Brain microvascular endothelial cell (primary cell): ENCODE measurements at regions not wholly inside any gene's neighbourhood (a gene's known extent, or its start where the extent isn't known, plus 50 kb on each side); places are given as distances from the start of the nearest gene placed in this dataset.
"Not testable (repeated sequence)": the region's sequence is repeated elsewhere in the genome, so short reads cannot be mapped to it uniquely, and the experiment has no call there.

Experiments
- DNase-seq: peaks from one replicate; pipeline ENCODE4 v3.0.0-alpha.2; 2020
- H3K27ac ChIP-seq: fragments of 250-450 bp; sonication (Bioruptor Pico); 2 replicates; pipeline ENCODE4 v1.5.1; 2020; ENCODE audit warnings: mild to moderate bottlenecking, moderate library complexity
- H3K27me3 ChIP-seq: fragments of 250-450 bp; sonication (Bioruptor Pico); replicated peaks from 2 replicates; pipeline ENCODE4 v1.5.1; 2020; ENCODE audit warnings: mild to moderate bottlenecking
- H3K36me3 ChIP-seq: fragments of 250-450 bp; sonication (Bioruptor Pico); replicated peaks from 2 replicates; pipeline ENCODE4 v1.5.1; 2020; ENCODE audit warnings: mild to moderate bottlenecking
- H3K4me3 ChIP-seq: 2 replicates; pipeline ENCODE4 v1.5.1; 2011; ENCODE audit warnings: low read depth, mild to moderate bottlenecking, control low read depth, low read length, moderate library complexity
- in situ Hi-C: cut with HindIII; loops from 2 replicates; pipeline ENCODE4 v1.10.0; 2017; ENCODE audit warnings: low sequenced_read_pairs, low pct_ligation_motif_present
- TF ChIP-seq, protein P1 (sequence below): IDR thresholded peaks from 2 replicates; pipeline ENCODE4 v1.5.1; 2011; ENCODE audit warnings: low read depth, mild to moderate bottlenecking, moderate library complexity, low read length, control low read depth, inconsistent platforms; ENCODE audit errors: missing control alignments

- Histone ChIP-seq H3K27me3 (no peaks in the 10 kb centered on the region), H3K27ac (no peak overlapping the region), H3K4me3 (no peak overlapping the region), H3K36me3 (no peaks in the 10 kb centered on the region)
- TF ChIP-seq, protein P1, sequence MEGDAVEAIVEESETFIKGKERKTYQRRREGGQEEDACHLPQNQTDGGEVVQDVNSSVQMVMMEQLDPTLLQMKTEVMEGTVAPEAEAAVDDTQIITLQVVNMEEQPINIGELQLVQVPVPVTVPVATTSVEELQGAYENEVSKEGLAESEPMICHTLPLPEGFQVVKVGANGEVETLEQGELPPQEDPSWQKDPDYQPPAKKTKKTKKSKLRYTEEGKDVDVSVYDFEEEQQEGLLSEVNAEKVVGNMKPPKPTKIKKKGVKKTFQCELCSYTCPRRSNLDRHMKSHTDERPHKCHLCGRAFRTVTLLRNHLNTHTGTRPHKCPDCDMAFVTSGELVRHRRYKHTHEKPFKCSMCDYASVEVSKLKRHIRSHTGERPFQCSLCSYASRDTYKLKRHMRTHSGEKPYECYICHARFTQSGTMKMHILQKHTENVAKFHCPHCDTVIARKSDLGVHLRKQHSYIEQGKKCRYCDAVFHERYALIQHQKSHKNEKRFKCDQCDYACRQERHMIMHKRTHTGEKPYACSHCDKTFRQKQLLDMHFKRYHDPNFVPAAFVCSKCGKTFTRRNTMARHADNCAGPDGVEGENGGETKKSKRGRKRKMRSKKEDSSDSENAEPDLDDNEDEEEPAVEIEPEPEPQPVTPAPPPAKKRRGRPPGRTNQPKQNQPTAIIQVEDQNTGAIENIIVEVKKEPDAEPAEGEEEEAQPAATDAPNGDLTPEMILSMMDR: no peak
- DNase-seq: no peak
- in situ Hi-C loops: no loop called here
Observed at GRCh38 chr6:79808921-79809320, 138.4 kb downstream of the ELOVL4 start.

DNA sequence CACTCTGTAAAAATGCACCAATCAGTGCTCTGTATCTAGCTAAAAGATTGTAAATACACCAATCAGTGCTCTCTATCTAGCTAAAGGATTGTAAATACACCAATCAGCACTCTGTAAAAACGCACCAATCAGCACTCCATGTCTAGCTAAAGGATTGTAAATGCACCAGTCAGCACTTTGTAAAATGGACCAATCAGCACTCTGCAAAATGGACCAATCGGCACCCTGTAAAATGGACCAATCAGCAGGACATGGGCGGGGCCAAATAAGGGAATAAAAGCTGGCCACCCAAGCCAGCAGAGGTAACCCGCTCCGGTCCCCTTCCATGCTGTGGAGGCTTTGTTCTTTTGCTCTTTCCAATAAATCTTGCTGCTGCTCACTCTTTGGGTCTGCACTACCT lies 140.7 kb downstream of the ELOVL4 start:
- H3K27me3 ChIP-seq, DNase-seq, in situ Hi-C loops, H3K36me3 ChIP-seq, H3K4me3 ChIP-seq, H3K27ac ChIP-seq: not testable (repeated sequence)

DNA sequence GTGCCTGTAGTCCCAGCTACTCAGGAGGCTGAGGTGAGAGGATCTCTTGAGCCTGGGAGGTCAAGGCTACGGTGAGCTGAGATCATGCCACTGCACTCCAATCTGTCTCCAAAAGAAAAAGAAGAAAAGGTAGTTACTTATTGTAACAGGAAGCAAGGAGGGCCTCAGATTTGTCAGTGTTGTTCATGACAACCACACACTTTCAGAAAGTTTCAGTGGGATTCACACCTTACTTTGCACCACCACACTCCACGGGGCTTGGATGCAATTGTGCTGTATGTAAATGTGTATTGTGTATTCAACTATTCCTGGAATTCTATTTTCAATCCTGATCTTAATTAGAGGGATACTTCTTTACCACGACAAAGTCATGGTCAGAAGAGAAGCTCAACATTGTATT lies 142.6 kb downstream of the ELOVL4 start:
- Histone ChIP-seq H3K27ac (no peak overlapping the region), H3K4me3 (no peak overlapping the region), H3K36me3 (no peaks in the 10 kb centered on the region), H3K27me3 (no peaks in the 10 kb centered on the region)
- TF ChIP-seq, protein P1: no peak
- DNase-seq: no peak
- in situ Hi-C loops: no loop called here

DNA sequence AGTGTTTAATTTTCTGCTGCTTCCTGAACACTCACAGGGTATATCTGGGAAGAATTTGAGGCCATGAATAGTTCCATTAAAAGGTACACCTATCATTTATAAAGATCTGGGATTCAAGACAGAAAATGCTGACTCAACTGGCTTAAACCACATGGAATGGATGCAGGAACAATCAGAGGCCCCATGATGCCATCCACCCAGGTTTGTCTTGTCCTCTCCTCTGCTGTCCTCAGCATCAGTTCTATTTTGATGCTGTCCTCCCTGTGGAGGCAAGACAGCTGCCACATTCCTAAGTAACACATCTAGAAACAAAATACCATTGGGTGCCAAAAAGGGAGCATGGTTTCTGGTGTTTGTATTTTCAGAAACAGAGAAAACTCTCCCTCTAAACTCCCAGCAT lies 143.4 kb downstream of the ELOVL4 start:
- no peak overlapping the region for H3K4me3 ChIP-seq
- in situ Hi-C loops: no loop called here
- H3K27ac ChIP-seq: no peak overlapping the region
- H3K27me3 ChIP-seq: no peaks in the 10 kb centered on the region
- no peak for DNase-seq
- TF ChIP-seq, protein P1: no peak
- no peaks in the 10 kb centered on the region for H3K36me3 ChIP-seq

DNA sequence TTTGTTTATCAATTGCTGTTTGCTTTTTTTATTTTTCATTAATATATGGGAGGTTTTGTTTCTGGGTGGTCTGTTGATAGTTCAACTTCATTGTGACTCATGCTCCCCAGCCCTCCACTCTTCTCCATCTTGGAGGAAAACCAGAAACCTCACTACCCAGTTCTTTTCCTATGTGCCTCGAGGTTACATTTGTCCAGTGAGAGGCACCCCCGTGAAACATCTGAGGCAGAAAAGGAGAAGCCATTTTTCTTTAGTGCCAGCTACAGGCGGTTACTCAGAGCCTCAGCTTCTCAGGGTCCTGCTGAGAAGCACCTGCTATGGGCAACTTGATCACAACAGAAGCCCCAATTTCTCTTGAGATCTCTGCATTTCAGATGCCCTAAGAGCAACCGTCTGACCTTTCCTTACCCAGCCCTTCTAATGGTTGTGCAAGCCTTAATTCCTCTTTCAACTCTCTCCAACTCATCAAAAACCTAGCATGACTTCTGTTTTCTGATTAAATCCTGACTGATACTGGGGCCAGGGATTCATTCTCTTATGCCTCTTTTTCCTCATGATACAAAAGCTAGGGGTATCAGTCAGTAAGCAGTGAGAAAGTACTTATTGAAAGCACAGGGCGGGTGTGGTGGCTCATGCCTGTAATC lies 144.6 kb downstream of the ELOVL4 start:
- Histone ChIP-seq H3K4me3 (no peak overlapping the region), H3K36me3 (no peaks in the 10 kb centered on the region), H3K27me3 (no peaks in the 10 kb centered on the region), H3K27ac (no peak overlapping the region)
- no peak for DNase-seq
- in situ Hi-C loops: no loop called here
- TF ChIP-seq, protein P1: no peak

DNA sequence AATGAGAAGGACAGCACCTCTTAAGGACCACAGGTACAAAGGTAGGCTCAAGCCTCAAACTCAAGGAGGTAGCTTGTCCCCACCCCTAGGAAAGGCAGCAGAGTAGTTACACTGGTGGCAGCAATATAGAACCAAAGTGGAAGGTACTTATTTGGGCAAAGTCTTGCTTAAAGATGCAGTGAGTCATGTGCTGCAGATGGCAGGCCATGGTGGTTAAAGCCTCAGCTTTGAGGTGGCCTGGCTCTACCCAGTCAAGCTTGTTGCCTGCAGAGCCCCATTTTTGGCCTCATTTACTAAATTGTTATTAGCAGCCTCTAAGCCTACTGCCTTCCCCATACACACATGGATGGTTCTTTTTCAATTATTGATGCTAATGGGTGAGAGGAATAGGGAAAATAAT lies 146.0 kb downstream of the ELOVL4 start:
- in situ Hi-C loops: no loop called here
- Histone ChIP-seq H3K36me3 (no peaks in the 10 kb centered on the region), H3K27me3 (no peaks in the 10 kb centered on the region), H3K27ac (no peak overlapping the region), H3K4me3 (no peak overlapping the region)
- no peak for DNase-seq
- TF ChIP-seq, protein P1: no peak
